PC-9 (cell line): ENCODE measurements at regions not wholly inside any gene's neighbourhood (a gene's known extent, or its start where the extent isn't known, plus 50 kb on each side); places are given as distances from the start of the nearest gene placed in this dataset.

Experiments used
- BruUV-seq: library from RNA; stranded (reverse); fragments of 400-500 nt; replicated peaks from 2 replicates; lab custom pipeline; 2021; lab: Mats Ljungman, UMichigan
- CTCF ChIA-PET: fragments of 300-600 bp; sonication (Branson Sonifier 250); formaldehyde crosslinking; loops from one replicate; lab custom pipeline; 2022; ENCODE audit warnings: antibody characterized with exemption; lab: Charles Lee
- POLR2A ChIA-PET: fragments of 300-600 bp; sonication (Branson Sonifier 250); formaldehyde crosslinking; loops from one replicate; lab custom pipeline; 2022; ENCODE audit warnings: antibody characterized with exemption; ENCODE audit not compliant: unreplicated experiment; lab: Charles Lee
- DNase-seq, 2 experiments: peaks; one replicate each; pipeline versions ENCODE4 v3.0.0 to v3.0.0-alpha.2; 2015 to 2022; ENCODE audit warnings: mixed read lengths in 1 of 2
- H2AFZ ChIP-seq: fragments of 200-600 bp; sonication (generic); 2 replicates; pipeline ENCODE4 v1.8.1; 2017; ENCODE audit warnings: antibody characterized with exemption
- H3F3A ChIP-seq: fragments of 200-600 bp; sonication (generic); 2 replicates; pipeline ENCODE4 v1.8.1; 2017; ENCODE audit warnings: antibody characterized with exemption, mild to moderate bottlenecking, low read depth; ENCODE audit not compliant: insufficient read depth
- H3K27ac ChIP-seq: fragments of 200-600 bp; sonication (generic); 2 replicates; pipeline ENCODE4 v1.6.1; 2016; ENCODE audit warnings: mixed run types
- H3K27me3 ChIP-seq: fragments of 200-600 bp; sonication (generic); 2 replicates; pipeline ENCODE4 v1.6.1; 2016; ENCODE audit warnings: low read depth, mixed run types; ENCODE audit not compliant: insufficient read depth
- H3K36me3 ChIP-seq: fragments of 200-600 bp; sonication (generic); 2 replicates; pipeline ENCODE4 v1.6.1; 2016; ENCODE audit warnings: low read depth, mixed run types
- H3K4me1 ChIP-seq: fragments of 200-600 bp; sonication (generic); replicated peaks from 2 replicates; pipeline ENCODE4 v1.6.1; 2016; ENCODE audit warnings: mixed run types; ENCODE audit not compliant: insufficient read depth
- H3K4me2 ChIP-seq: fragments of 200-600 bp; sonication (generic); 2 replicates; pipeline ENCODE4 v1.6.1; 2017; ENCODE audit warnings: mixed run types
- H3K4me3 ChIP-seq: fragments of 200-600 bp; sonication (generic); 2 replicates; pipeline ENCODE4 v1.6.1; 2016; ENCODE audit warnings: mixed run types
- H3K79me2 ChIP-seq: fragments of 200-600 bp; sonication (generic); 2 replicates; pipeline ENCODE4 v1.6.1; 2017; ENCODE audit warnings: low read depth, mixed run types
- H3K9me2 ChIP-seq: fragments of 200-600 bp; sonication (generic); 2 replicates; pipeline ENCODE4 v1.8.1; 2017; ENCODE audit warnings: mild to moderate bottlenecking; ENCODE audit not compliant: insufficient read depth
- H3K9me3 ChIP-seq: fragments of 200-600 bp; sonication (generic); 2 replicates; pipeline ENCODE4 v1.8.1; 2016; ENCODE audit warnings: low read depth; ENCODE audit not compliant: insufficient read depth
- H4K20me1 ChIP-seq: fragments of 200-600 bp; sonication (generic); 2 replicates; pipeline ENCODE4 v1.8.1; 2017; ENCODE audit not compliant: insufficient read depth
- CTCF ChIP-seq: fragments of 200-600 bp; sonication (generic); conservative IDR thresholded peaks from 2 replicates; pipeline ENCODE4 v1.6.1; 2017; ENCODE audit warnings: mixed run types, antibody characterized with exemption, mild to moderate bottlenecking, moderate library complexity
- EZH2 ChIP-seq: fragments of 200-600 bp; sonication (generic); IDR thresholded peaks from 2 replicates; pipeline ENCODE4 v1.8.0; 2017; ENCODE audit warnings: antibody characterized with exemption, low read depth
- intact Hi-C: fragments of 100-400 bp; cut with micrococcal nuclease; formaldehyde crosslinking; loops from one replicate; pipeline ENCODE4 v1.10.0; 2022; ENCODE audit not compliant: unreplicated experiment

DNA sequence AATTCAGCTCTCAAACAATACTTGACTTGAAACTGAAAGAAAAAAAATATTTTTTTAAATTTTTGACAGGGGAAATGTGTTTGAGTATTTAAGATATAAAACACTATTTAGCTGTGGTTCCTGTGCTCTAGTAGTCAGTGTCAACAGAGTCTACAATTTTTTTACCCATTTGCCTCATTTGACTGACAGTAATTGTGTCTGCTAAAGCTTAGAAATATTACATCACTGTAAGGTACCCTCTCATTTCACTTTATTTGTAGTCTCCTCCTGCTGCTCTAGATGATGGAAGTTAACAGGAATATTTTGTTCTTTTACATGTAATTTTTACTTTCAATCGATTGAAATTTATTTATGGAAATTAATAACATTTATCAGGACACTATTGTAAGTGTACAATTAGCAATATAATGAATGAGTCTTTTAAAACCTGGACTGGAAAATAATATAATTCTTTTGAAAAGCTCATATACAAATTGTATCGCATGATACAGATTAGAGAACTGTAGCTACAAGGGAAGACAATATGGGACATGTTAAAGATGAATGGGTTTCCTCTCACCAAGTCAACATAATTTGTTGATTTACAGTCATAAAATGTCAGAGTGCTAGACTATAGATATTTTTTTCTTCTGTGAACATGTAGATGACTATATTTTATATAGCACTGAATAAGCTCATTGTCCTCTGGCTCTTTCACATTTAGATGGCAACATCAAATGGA is 1186.5 kb upstream of the ADGRL3 start:
- Histone ChIP-seq H3K79me2 (no peaks in the 10 kb centered on the region), H3K4me1 (no peaks in the 10 kb centered on the region), H2AFZ (no peak overlapping the region), H3K4me3 (no peak overlapping the region), H3F3A (no peaks in the 10 kb centered on the region), H3K36me3 (no peaks in the 10 kb centered on the region), H3K9me3 (no peaks in the 10 kb centered on the region), H3K9me2 (no peaks in the 10 kb centered on the region), H3K27ac (no peak overlapping the region), H3K4me2 (no peak overlapping the region), H4K20me1 (no peaks in the 10 kb centered on the region), H3K27me3 (no peaks in the 10 kb centered on the region)
- intact Hi-C loops = no loop called here
- DNase-seq = no peak
- POLR2A ChIA-PET = no interaction called here
- no peak for TF ChIP-seq EZH2
- TF ChIP-seq CTCF = no peak
- no TSS peak for BruUV-seq
- CTCF ChIA-PET = no interaction called here

- H3K9me3 ChIP-seq = no peaks in the 10 kb centered on the region
- H4K20me1 ChIP-seq = no peaks in the 10 kb centered on the region
- H3K79me2 ChIP-seq = no peaks in the 10 kb centered on the region
- CTCF ChIA-PET = no interaction called here
- POLR2A ChIA-PET = no interaction called here
- H3K4me3 ChIP-seq = no peak overlapping the region
- H3K27ac ChIP-seq = no peak overlapping the region
- H3F3A ChIP-seq = no peaks in the 10 kb centered on the region
- no peaks in the 10 kb centered on the region for H3K27me3 ChIP-seq
- no peaks in the 10 kb centered on the region for H3K36me3 ChIP-seq
- no peaks in the 10 kb centered on the region for H3K4me1 ChIP-seq
- no peaks in the 10 kb centered on the region for H3K9me2 ChIP-seq
- intact Hi-C loops = no loop called here
- DNase-seq = no peak
- no peak overlapping the region for H3K4me2 ChIP-seq
- no TSS peak for BruUV-seq
- TF ChIP-seq EZH2 (no peak), CTCF (no peak)
- no peak overlapping the region for H2AFZ ChIP-seq
Observed at GRCh38 chr4:60016971-60017370, 1183.2 kb upstream of the ADGRL3 start.

- Histone ChIP-seq H3K4me3 (no peak overlapping the region), H3K4me2 (no peak overlapping the region), H3K9me2 (no peaks in the 10 kb centered on the region), H3F3A (no peaks in the 10 kb centered on the region), H3K27me3 (no peaks in the 10 kb centered on the region), H3K9me3 (no peaks in the 10 kb centered on the region), H2AFZ (no peak overlapping the region), H3K79me2 (no peaks in the 10 kb centered on the region), H4K20me1 (no peaks in the 10 kb centered on the region), H3K4me1 (no peaks in the 10 kb centered on the region), H3K27ac (no peak overlapping the region), H3K36me3 (no peaks in the 10 kb centered on the region)
- intact Hi-C loops = no loop called here
- POLR2A ChIA-PET = no interaction called here
- CTCF ChIA-PET = no interaction called here
- no TSS peak for BruUV-seq
- no peak for DNase-seq
- TF ChIP-seq CTCF (no peak), EZH2 (no peak)
Observed at GRCh38 chr4:60019180-60019579, 1180.9 kb upstream of the ADGRL3 start.
